ENCODE measurements at regions not wholly inside any gene's neighbourhood (a gene's known extent, or its start where the extent isn't known, plus 50 kb on each side); places are given as distances from the start of the nearest gene placed in this dataset.

- no peak for DNase-seq (ENCODE audit: low read depth)
Measured at GRCh38 chr4:67122029-67122428, 423.3 kb downstream of the CENPC start.

GRCh38 chr4:67120369-67120768 is 424.9 kb downstream of the CENPC start:
- no peak for DNase-seq (ENCODE audit: low read depth)

- no peak for DNase-seq (ENCODE audit: low read depth)
Measured at GRCh38 chr4:67109276-67109675, 436.0 kb downstream of the CENPC start.

- DNase-seq (ENCODE audit: low read depth): no peak
Measured at GRCh38 chr4:67106861-67107460, 438.3 kb downstream of the CENPC start.

GRCh38 chr4:67104145-67104544 is 441.2 kb downstream of the CENPC start:
- no peak for DNase-seq (ENCODE audit: low read depth)

- no peak for DNase-seq (ENCODE audit: low read depth)
Measured at GRCh38 chr4:67103001-67103747, 442.1 kb downstream of the CENPC start.

GRCh38 chr4:67101612-67102011 is 443.7 kb downstream of the CENPC start:
- DNase-seq (ENCODE audit: low read depth): no peak

- no peak for DNase-seq (ENCODE audit: low read depth)
Measured at GRCh38 chr4:67092351-67092750, 453.0 kb downstream of the CENPC start.

GRCh38 chr4:67091673-67092072 is 453.6 kb downstream of the CENPC start:
- no peak for DNase-seq (ENCODE audit: low read depth)

- DNase-seq (ENCODE audit: low read depth): no peak
Measured at GRCh38 chr4:67087897-67088296, 457.4 kb downstream of the CENPC start.

- DNase-seq (ENCODE audit: low read depth): no peak
Measured at GRCh38 chr4:67084783-67085182, 460.5 kb downstream of the CENPC start.

GRCh38 chr4:67083496-67083895 is 461.8 kb downstream of the CENPC start:
- DNase-seq (ENCODE audit: low read depth): peak; percentile 3

- no peak for DNase-seq (ENCODE audit: low read depth)
Measured at GRCh38 chr4:67082746-67083145, 462.6 kb downstream of the CENPC start.

- DNase-seq (ENCODE audit: low read depth): no peak
Measured at GRCh38 chr4:67080046-67080557, 465.2 kb downstream of the CENPC start.

- DNase-seq (ENCODE audit: low read depth): no peak
Measured at GRCh38 chr4:67071641-67072040, 473.7 kb downstream of the CENPC start.

GRCh38 chr4:67055319-67055718 is 490.0 kb downstream of the CENPC start:
- DNase-seq (ENCODE audit: low read depth): no peak

- no peak for DNase-seq (ENCODE audit: low read depth)
Measured at GRCh38 chr4:67054896-67055295, 490.4 kb downstream of the CENPC start.

GRCh38 chr4:67052814-67053675 is 492.3 kb downstream of the CENPC start:
- DNase-seq (ENCODE audit: low read depth): no peak

GRCh38 chr4:67051000-67051789 is 494.1 kb downstream of the CENPC start:
- DNase-seq (ENCODE audit: low read depth): no peak

GRCh38 chr4:67049446-67049845 is 495.9 kb downstream of the CENPC start:
- DNase-seq (ENCODE audit: low read depth): no peak

GRCh38 chr4:67048530-67048929 is 496.8 kb downstream of the CENPC start:
- no peak for DNase-seq (ENCODE audit: low read depth)

- no peak for DNase-seq (ENCODE audit: low read depth)
Measured at GRCh38 chr4:67040315-67040714, 505.0 kb downstream of the CENPC start.
